Panc1 (cell line): ENCODE measurements at regions not wholly inside any gene's neighbourhood (a gene's known extent, or its start where the extent isn't known, plus 50 kb on each side); places are given as distances from the start of the nearest gene placed in this dataset.

Source experiments
- CTCF ChIP-seq: fragments of 450-650 bp; IDR thresholded peaks from 2 replicates; pipeline ENCODE4 v1.5.1; 2017; ENCODE audit warnings: mild to moderate bottlenecking
- POLR2AphosphoS5 ChIP-seq: IDR thresholded peaks from 2 replicates; pipeline ENCODE4 v1.6.1; 2012; ENCODE audit warnings: mild to moderate bottlenecking, low read depth, low read length, moderate library complexity
- REST ChIP-seq, 2 experiments: IDR thresholded peaks; 2 replicates each; pipeline ENCODE4 v1.6.1; 2011 to 2012; ENCODE audit warnings: low read depth in 2 of 2, control low read depth in 1 of 2, low read length in 1 of 2, mild to moderate bottlenecking in 1 of 2, moderate library complexity in 1 of 2; ENCODE audit not compliant: insufficient read depth in 1 of 2
- SIN3A ChIP-seq: IDR thresholded peaks from 2 replicates; pipeline ENCODE4 v1.6.1; 2012; ENCODE audit warnings: low read depth, mild to moderate bottlenecking, low read length, moderate library complexity, borderline replicate concordance; ENCODE audit not compliant: insufficient read depth
- TCF7L2 ChIP-seq: IDR thresholded peaks from 2 replicates; pipeline ENCODE4 v1.6.1; 2011; ENCODE audit warnings: mild to moderate bottlenecking, low read depth, low read length, inconsistent platforms

GRCh38 chr2:8421658-8422449 is 260.0 kb upstream of the ID2 start:
- TF ChIP-seq CTCF = no peak
- no peak for TF ChIP-seq REST (IDR thresholded peaks at IDR 0.05; ENCODE audit: insufficient read depth in 1 of 2, low read depth in 2 of 2, low read length in 1 of 2)
- TF ChIP-seq TCF7L2 = no peak
- TF ChIP-seq POLR2AphosphoS5 = no peak
- no peak for TF ChIP-seq SIN3A
